HL-60 (cell line): ENCODE measurements at regions not wholly inside any gene's neighbourhood (a gene's known extent, or its start where the extent isn't known, plus 50 kb on each side); places are given as distances from the start of the nearest gene placed in this dataset.

Experiments used
- TF ChIP-seq, protein P1 (sequence below): IDR thresholded peaks from one replicate; pipeline ENCODE4 v1.5.1; 2011; ENCODE audit warnings: low read length, control low read depth, inconsistent platforms; ENCODE audit not compliant: insufficient read depth
- TF ChIP-seq, protein P2 (sequence below): IDR thresholded peaks from 2 replicates; pipeline ENCODE4 v1.6.1; 2012; ENCODE audit warnings: low read depth; ENCODE audit not compliant: insufficient replicate concordance

DNA sequence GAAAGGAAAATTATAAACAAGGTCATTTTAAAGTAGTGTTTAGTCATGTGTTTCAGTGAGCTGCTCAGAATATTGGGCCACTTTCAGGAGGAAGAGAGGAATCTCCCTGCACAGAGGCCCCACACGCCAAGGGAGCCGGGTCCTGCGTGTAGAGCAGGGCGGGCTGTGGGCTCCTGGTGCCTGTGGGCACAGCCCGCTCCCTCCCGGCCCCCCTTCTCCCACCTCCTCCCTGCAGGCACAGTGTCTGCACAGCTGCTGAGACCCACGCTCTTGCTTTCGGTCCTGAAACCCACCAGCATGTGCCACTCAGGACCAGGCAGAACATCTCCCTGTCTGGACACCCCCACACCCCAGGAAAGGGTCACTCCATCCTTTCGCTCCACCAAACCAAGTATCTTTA is 167.6 kb upstream of the SALL3 start:
- TF ChIP-seq, protein P1, sequence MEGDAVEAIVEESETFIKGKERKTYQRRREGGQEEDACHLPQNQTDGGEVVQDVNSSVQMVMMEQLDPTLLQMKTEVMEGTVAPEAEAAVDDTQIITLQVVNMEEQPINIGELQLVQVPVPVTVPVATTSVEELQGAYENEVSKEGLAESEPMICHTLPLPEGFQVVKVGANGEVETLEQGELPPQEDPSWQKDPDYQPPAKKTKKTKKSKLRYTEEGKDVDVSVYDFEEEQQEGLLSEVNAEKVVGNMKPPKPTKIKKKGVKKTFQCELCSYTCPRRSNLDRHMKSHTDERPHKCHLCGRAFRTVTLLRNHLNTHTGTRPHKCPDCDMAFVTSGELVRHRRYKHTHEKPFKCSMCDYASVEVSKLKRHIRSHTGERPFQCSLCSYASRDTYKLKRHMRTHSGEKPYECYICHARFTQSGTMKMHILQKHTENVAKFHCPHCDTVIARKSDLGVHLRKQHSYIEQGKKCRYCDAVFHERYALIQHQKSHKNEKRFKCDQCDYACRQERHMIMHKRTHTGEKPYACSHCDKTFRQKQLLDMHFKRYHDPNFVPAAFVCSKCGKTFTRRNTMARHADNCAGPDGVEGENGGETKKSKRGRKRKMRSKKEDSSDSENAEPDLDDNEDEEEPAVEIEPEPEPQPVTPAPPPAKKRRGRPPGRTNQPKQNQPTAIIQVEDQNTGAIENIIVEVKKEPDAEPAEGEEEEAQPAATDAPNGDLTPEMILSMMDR: no peak
- TF ChIP-seq, protein P2, sequence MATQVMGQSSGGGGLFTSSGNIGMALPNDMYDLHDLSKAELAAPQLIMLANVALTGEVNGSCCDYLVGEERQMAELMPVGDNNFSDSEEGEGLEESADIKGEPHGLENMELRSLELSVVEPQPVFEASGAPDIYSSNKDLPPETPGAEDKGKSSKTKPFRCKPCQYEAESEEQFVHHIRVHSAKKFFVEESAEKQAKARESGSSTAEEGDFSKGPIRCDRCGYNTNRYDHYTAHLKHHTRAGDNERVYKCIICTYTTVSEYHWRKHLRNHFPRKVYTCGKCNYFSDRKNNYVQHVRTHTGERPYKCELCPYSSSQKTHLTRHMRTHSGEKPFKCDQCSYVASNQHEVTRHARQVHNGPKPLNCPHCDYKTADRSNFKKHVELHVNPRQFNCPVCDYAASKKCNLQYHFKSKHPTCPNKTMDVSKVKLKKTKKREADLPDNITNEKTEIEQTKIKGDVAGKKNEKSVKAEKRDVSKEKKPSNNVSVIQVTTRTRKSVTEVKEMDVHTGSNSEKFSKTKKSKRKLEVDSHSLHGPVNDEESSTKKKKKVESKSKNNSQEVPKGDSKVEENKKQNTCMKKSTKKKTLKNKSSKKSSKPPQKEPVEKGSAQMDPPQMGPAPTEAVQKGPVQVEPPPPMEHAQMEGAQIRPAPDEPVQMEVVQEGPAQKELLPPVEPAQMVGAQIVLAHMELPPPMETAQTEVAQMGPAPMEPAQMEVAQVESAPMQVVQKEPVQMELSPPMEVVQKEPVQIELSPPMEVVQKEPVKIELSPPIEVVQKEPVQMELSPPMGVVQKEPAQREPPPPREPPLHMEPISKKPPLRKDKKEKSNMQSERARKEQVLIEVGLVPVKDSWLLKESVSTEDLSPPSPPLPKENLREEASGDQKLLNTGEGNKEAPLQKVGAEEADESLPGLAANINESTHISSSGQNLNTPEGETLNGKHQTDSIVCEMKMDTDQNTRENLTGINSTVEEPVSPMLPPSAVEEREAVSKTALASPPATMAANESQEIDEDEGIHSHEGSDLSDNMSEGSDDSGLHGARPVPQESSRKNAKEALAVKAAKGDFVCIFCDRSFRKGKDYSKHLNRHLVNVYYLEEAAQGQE: no peak
